GM23248 (cell line): ENCODE measurements at regions not wholly inside any gene's neighbourhood (a gene's known extent, or its start where the extent isn't known, plus 50 kb on each side); places are given as distances from the start of the nearest gene placed in this dataset.

Source experiments
- EZH2 ChIP-seq: fragments of 200-600 bp; sonication (generic); IDR thresholded peaks from 2 replicates; pipeline ENCODE4 v1.6.1; 2018; ENCODE audit warnings: antibody characterized with exemption, mild to moderate bottlenecking; ENCODE audit not compliant: insufficient read depth, poor library complexity, severe bottlenecking
- EZH2phosphoT487 ChIP-seq: fragments of 200-600 bp; sonication (generic); IDR thresholded peaks from 2 replicates; pipeline ENCODE4 v1.6.1; 2018; ENCODE audit warnings: antibody characterized with exemption, moderate library complexity, mild to moderate bottlenecking, low read depth; ENCODE audit not compliant: insufficient read depth

- TF ChIP-seq EZH2phosphoT487 (no peak), EZH2 (no peak)
Observed at GRCh38 chr19:28019901-28020300, 1193.0 kb downstream of the UQCRFS1 start.
